ENCODE measurements at regions not wholly inside any gene's neighbourhood (a gene's known extent, or its start where the extent isn't known, plus 50 kb on each side); places are given as distances from the start of the nearest gene placed in this dataset.

- Mint-ChIP-seq H3K4me1 (peaks cover 16% of the 10 kb centered on the region), H3K27ac (no peak overlapping the region), H3K36me3 (ENCODE audit: low read depth) (no peaks in the 10 kb centered on the region), H3K4me3 (no peak overlapping the region), H3K9me3 (peaks cover 2% of the 10 kb centered on the region), H3K27me3 (ENCODE audit: insufficient read depth) (no peaks in the 10 kb centered on the region)
- Histone ChIP-seq H3K36me3 (ENCODE audit: control insufficient read depth, insufficient read depth, low read length) (no peaks in the 10 kb centered on the region), H3K4me1 (ENCODE audit: control insufficient read depth, insufficient read depth, low read length) (no peaks in the 10 kb centered on the region), H3K9me3 (ENCODE audit: control insufficient read depth, low read length) (no peaks in the 10 kb centered on the region), H3K9ac (ENCODE audit: extremely low read depth, low read length, poor library complexity, severe bottlenecking) (no peak overlapping the region), H3K27me3 (ENCODE audit: control insufficient read depth, insufficient read depth, low read length, poor library complexity, severe bottlenecking) (no peaks in the 10 kb centered on the region), H3K27ac (ENCODE audit: low read depth, low read length) (no peak overlapping the region), H3K4me3 (ENCODE audit: low read length) (no peak overlapping the region)
- 92 to 95% methylated on average over 2 to 3 of the region's 3 CpGs for WGBS, 2 experiments (ENCODE audit: insufficient coverage in 1 of 2, insufficient read length in 1 of 2)
- TF ChIP-seq CTCF (conservative IDR thresholded peaks at IDR 0.05), result no peak
- no peak for DNase-seq
Measured at GRCh38 chr2:3110555-3110954, 267.1 kb downstream of the EIPR1 start.

DNA sequence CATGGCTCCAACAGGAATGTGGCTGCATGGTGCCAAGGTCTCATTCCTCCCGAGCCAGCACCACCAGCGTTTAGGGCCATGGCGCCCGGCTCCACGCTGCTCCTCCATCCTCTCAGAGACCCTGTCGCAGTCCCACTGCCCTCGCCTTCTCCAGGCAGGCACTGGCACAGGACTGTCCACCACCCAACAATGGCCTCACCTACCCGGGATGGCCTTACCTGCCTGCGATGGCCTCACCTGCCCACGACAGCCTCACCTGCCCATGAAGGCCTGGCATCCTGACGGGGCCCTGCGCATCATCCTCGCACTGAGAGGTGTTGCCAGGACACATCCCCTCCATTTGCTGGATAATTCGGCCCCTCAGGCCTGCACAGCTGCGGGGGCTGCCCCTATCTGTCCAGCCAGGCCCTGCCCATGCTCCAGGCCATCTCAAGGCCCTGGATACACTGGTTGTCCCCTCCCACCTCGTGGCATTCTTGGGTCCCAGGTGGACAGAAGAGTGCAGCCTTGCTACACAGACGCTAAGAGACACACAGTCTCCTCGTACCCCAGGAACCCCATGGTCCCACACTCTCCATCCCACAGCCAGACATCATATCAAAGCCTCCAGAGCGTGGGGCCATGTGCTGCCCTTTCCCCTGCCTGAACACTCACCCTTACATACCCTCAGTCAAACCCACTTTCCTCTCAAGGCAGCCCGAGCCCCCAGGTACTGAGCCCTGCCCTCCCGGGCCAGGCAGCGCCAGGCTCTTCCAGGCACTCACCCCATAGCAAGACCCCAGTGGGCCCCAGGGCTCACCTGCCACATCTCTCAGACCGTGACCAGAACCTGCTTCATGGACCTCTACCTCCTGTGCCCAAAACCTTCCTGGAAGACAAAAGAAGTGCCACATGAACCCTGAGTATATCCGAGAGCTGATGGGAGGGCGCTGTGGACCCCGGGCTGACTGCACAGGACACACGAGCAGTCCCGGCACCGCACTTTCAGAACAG, 268.6 kb downstream of the EIPR1 start:
- no peak for DNase-seq
- no peak overlapping the region for H3K9ac ChIP-seq (ENCODE audit: extremely low read depth, low read length, poor library complexity, severe bottlenecking)
- H3K4me1 ChIP-seq (ENCODE audit: control insufficient read depth, insufficient read depth, low read length), result no peaks in the 10 kb centered on the region
- Mint-ChIP-seq H3K27me3 (ENCODE audit: insufficient read depth) (no peaks in the 10 kb centered on the region), H3K9me3 (peaks cover 2% of the 10 kb centered on the region), H3K4me3 (no peak overlapping the region), H3K4me1 (peaks cover 27% of the 10 kb centered on the region), H3K36me3 (ENCODE audit: low read depth) (no peaks in the 10 kb centered on the region), H3K27ac (no peak overlapping the region)
- no peaks in the 10 kb centered on the region for H3K36me3 ChIP-seq (ENCODE audit: control insufficient read depth, insufficient read depth, low read length)
- TF ChIP-seq CTCF (conservative IDR thresholded peaks at IDR 0.05), result no peak
- no peaks in the 10 kb centered on the region for H3K27me3 ChIP-seq (ENCODE audit: control insufficient read depth, insufficient read depth, low read length, poor library complexity, severe bottlenecking)
- H3K4me3 ChIP-seq (ENCODE audit: low read length), result no peak overlapping the region
- WGBS, 2 experiments (ENCODE audit: insufficient coverage in 1 of 2, insufficient read length in 1 of 2), result 94% methylated on average over 11 to 29 of the region's 29 CpGs
- no peak overlapping the region for H3K27ac ChIP-seq (ENCODE audit: low read depth, low read length)
- no peaks in the 10 kb centered on the region for H3K9me3 ChIP-seq (ENCODE audit: control insufficient read depth, low read length)

DNA sequence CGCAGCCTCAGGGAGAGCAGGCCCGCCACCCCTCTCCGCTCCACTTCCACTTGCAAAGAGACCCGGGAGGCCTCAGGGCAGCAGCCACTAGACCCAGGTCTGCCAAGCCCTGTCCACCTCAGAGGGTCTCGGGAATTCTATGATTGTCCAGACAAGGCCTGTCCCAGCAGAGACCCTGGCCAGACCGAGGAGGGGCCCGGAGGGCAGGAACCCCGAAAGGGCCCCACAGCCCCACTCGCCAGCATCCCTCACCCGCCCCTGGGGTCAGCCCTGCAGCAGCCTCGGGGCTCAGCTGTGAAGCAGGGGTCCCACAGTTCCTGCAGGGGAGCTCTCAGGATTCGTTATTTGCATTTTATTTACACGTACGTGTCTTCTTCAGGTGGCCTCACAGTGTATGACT, 269.5 kb downstream of the EIPR1 start:
- H3K4me1 Mint-ChIP-seq, result peaks cover 28% of the 10 kb centered on the region
- Histone ChIP-seq H3K27ac (ENCODE audit: low read depth, low read length) (no peak overlapping the region), H3K9ac (ENCODE audit: extremely low read depth, low read length, poor library complexity, severe bottlenecking) (no peak overlapping the region), H3K27me3 (ENCODE audit: control insufficient read depth, insufficient read depth, low read length, poor library complexity, severe bottlenecking) (no peaks in the 10 kb centered on the region), H3K36me3 (ENCODE audit: control insufficient read depth, insufficient read depth, low read length) (no peaks in the 10 kb centered on the region), H3K4me3 (ENCODE audit: low read length) (no peak overlapping the region), H3K9me3 (ENCODE audit: control insufficient read depth, low read length) (no peaks in the 10 kb centered on the region), H3K4me1 (ENCODE audit: control insufficient read depth, insufficient read depth, low read length) (no peaks in the 10 kb centered on the region)
- H3K9me3 Mint-ChIP-seq, result peaks cover 2% of the 10 kb centered on the region
- WGBS, 2 experiments (ENCODE audit: insufficient coverage in 1 of 2, insufficient read length in 1 of 2), result 91 to 100% methylated on average over 6 to 14 of the region's 14 CpGs
- H3K36me3 Mint-ChIP-seq (ENCODE audit: low read depth), result no peaks in the 10 kb centered on the region
- no peak overlapping the region for H3K4me3 Mint-ChIP-seq
- H3K27ac Mint-ChIP-seq, result no peak overlapping the region
- H3K27me3 Mint-ChIP-seq (ENCODE audit: insufficient read depth), result no peaks in the 10 kb centered on the region
- no peak for TF ChIP-seq CTCF (conservative IDR thresholded peaks at IDR 0.05)
- DNase-seq, result no peak
